Endothelial cell (in vitro differentiated cells): ENCODE measurements at regions not wholly inside any gene's neighbourhood (a gene's known extent, or its start where the extent isn't known, plus 50 kb on each side); places are given as distances from the start of the nearest gene placed in this dataset.

Experiments
- DNase-seq: peaks from one replicate; pipeline ENCODE4 v3.0.0; 2021; ENCODE audit warnings: low spot score
- H3K27ac Mint-ChIP-seq: one replicate; pipeline ENCODE4 v1.8.0; 2021; ENCODE audit warnings: mixed read lengths, inconsistent platforms; ENCODE audit not compliant: unreplicated experiment
- H3K27me3 Mint-ChIP-seq: one replicate; pipeline ENCODE4 v1.8.0; 2021; ENCODE audit warnings: mild to moderate bottlenecking, moderate library complexity, mixed read lengths, inconsistent platforms; ENCODE audit not compliant: unreplicated experiment
- H3K36me3 Mint-ChIP-seq: one replicate; pipeline ENCODE4 v1.8.0; 2021; ENCODE audit warnings: mild to moderate bottlenecking, low read depth, mixed read lengths, inconsistent platforms; ENCODE audit not compliant: unreplicated experiment
- H3K4me1 Mint-ChIP-seq: one replicate; pipeline ENCODE4 v1.8.0; 2021; ENCODE audit warnings: mild to moderate bottlenecking, mixed read lengths, inconsistent platforms; ENCODE audit not compliant: unreplicated experiment
- H3K4me3 Mint-ChIP-seq: one replicate; pipeline ENCODE4 v1.8.0; 2021; ENCODE audit warnings: mild to moderate bottlenecking, mixed read lengths, inconsistent platforms; ENCODE audit not compliant: unreplicated experiment
- H3K9me3 Mint-ChIP-seq: one replicate; pipeline ENCODE4 v1.8.0; 2021; ENCODE audit warnings: mixed read lengths, inconsistent platforms; ENCODE audit not compliant: unreplicated experiment
- TF ChIP-seq, protein P1 (sequence below): fragments of 200-600 bp; sonication (generic); IDR thresholded peaks from one replicate; pipeline ENCODE4 v1.5.0; 2021; ENCODE audit warnings: antibody characterized with exemption; ENCODE audit not compliant: unreplicated experiment

DNA sequence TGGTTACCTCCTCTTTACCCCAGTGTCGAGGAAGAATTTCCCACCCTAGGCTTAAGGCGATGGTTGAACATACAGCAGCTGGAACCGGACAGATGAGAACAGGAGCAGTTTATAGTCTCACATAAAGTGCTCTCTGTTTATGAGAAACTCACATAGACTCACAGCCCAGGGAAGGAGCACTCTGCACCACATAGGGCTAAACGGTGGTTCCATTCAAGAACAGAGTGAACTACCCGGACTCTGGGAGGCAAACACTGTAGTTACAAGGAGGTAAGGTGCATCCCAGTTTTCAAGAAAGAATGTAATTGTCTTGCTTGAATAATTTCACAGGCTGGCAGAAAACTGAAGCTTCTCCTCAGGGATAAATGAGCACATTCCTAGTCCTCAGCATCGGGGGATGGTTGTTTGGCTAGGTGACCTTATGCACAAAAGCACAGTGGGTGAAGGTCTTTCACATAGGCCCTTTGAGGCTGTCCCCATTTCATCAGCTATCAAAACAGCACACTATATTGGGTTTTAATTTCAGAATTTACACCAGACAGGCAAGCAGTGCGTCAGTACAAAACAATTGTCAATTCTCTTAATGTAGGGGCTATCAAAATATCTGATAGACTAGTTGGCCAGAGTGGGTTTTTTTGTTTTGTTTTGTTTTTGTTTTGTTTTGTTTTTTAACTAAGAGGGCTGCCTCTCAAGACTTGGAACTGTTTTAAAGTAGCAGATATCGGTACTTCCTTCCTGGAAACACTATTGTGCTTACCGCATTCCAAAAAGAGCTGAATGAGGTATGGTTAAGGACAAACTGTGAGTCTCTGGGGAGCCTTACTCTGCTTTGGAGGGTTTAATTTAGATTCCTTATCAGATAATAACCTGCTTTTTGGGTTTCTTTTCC is 918.1 kb upstream of the CDH8 start:
- peak overlapping the region; percentile 95 for H3K27ac Mint-ChIP-seq
- TF ChIP-seq, protein P1, sequence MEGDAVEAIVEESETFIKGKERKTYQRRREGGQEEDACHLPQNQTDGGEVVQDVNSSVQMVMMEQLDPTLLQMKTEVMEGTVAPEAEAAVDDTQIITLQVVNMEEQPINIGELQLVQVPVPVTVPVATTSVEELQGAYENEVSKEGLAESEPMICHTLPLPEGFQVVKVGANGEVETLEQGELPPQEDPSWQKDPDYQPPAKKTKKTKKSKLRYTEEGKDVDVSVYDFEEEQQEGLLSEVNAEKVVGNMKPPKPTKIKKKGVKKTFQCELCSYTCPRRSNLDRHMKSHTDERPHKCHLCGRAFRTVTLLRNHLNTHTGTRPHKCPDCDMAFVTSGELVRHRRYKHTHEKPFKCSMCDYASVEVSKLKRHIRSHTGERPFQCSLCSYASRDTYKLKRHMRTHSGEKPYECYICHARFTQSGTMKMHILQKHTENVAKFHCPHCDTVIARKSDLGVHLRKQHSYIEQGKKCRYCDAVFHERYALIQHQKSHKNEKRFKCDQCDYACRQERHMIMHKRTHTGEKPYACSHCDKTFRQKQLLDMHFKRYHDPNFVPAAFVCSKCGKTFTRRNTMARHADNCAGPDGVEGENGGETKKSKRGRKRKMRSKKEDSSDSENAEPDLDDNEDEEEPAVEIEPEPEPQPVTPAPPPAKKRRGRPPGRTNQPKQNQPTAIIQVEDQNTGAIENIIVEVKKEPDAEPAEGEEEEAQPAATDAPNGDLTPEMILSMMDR: no peak
- no peak for DNase-seq
- no peaks in the 10 kb centered on the region for H3K36me3 Mint-ChIP-seq
- H3K27me3 Mint-ChIP-seq: peaks cover 2% of the 10 kb centered on the region
- peaks cover 9% of the 10 kb centered on the region for H3K4me1 Mint-ChIP-seq
- H3K9me3 Mint-ChIP-seq: no peaks in the 10 kb centered on the region
- H3K4me3 Mint-ChIP-seq: no peak overlapping the region

DNA sequence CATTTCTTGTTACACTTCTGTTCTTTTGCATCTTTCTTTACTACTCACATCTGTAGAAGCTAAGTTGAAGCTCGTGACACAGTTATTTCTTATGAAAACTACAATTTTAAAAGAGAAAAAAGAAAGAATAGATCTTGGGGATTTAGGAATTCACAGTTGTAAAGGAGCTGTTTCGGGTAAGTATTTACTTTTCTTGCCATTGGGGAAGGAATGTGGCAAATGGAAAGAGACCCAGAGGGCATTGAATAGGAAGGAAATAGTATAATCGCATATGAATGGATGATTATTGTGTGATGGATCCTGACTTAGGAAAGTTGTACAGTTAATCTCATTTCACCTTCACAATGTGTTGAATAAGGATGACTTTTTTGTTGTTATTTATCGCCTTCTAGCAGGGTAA is 914.1 kb upstream of the CDH8 start:
- Mint-ChIP-seq H3K27me3 (peaks cover 2% of the 10 kb centered on the region), H3K9me3 (no peaks in the 10 kb centered on the region), H3K4me1 (peaks cover 9% of the 10 kb centered on the region), H3K36me3 (no peaks in the 10 kb centered on the region), H3K27ac (no peak overlapping the region), H3K4me3 (no peak overlapping the region)
- DNase-seq: no peak
- TF ChIP-seq, protein P1: no peak

DNA sequence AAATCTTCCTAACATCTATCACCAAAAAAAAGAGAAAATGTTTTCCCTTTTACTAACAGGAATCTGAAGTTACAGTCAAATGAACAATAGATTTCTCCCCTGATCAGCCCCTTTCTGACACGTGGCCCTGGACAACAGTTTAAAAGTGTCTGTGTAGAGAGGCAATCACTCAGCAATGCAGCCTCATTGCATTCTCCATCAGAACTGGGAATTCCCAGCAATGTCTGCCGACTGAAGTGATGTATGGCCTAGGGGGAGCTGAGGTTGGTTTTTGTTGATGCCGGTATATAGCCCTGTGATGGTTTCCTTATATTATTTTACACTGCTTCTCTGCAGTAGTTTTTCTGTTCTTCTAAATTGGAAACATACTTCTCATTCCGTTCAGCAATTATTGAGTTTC is 904.3 kb upstream of the CDH8 start:
- H3K4me3 Mint-ChIP-seq: no peak overlapping the region
- H3K4me1 Mint-ChIP-seq: no peaks in the 10 kb centered on the region
- H3K27me3 Mint-ChIP-seq: no peaks in the 10 kb centered on the region
- no peak for DNase-seq
- TF ChIP-seq, protein P1: no peak
- H3K27ac Mint-ChIP-seq: no peak overlapping the region
- no peaks in the 10 kb centered on the region for H3K36me3 Mint-ChIP-seq
- H3K9me3 Mint-ChIP-seq: no peaks in the 10 kb centered on the region

DNA sequence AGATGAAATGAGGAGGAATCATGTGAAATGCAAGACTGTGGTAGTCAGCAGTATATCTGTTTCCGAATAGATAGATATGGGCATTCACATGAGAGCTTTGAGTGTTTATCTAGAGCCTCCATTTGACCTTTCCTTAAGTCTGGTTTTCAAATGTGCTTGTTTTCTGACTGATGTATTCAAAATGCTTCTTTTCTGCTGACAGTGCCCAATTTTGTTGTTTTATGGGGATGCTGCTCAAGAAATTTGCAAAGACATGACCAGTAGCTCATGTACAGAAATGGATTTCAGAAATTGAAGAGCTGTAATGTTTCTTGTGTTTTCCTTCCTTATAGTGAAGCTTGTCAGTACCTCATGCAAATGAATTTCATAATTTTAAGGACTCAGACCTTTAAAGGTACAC is 903.4 kb upstream of the CDH8 start:
- no peak overlapping the region for H3K27ac Mint-ChIP-seq
- H3K27me3 Mint-ChIP-seq: no peaks in the 10 kb centered on the region
- no peaks in the 10 kb centered on the region for H3K36me3 Mint-ChIP-seq

DNA sequence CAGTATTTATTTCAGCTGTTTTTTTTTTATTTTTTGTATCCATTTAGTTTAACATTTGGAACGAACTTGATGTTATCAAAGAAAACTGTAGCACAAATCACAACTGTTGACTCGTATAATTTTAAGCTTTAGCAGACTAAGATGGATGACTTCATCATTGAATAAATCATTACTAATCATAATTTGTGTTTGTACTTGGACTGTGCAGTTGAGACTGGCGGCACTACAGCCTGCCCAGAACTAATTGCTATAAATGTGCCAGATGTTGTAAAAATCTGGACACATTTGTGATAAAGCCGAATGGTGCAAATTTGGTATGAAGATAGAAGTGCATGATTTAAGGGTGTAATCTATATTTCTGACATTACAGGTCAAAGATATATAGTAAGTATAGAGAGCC is 897.7 kb upstream of the CDH8 start:
- Mint-ChIP-seq H3K27me3 (no peaks in the 10 kb centered on the region), H3K36me3 (no peaks in the 10 kb centered on the region), H3K4me1 (no peaks in the 10 kb centered on the region), H3K9me3 (no peaks in the 10 kb centered on the region), H3K27ac (no peak overlapping the region), H3K4me3 (no peak overlapping the region)
- TF ChIP-seq, protein P1: no peak
- DNase-seq: no peak

More for the DNA sequence above, 903.4 kb upstream of the CDH8 start:
- DNase-seq: no peak
- no peaks in the 10 kb centered on the region for H3K9me3 Mint-ChIP-seq
- H3K4me3 Mint-ChIP-seq: no peak overlapping the region
- TF ChIP-seq, protein P1: no peak
- no peaks in the 10 kb centered on the region for H3K4me1 Mint-ChIP-seq
